ENCODE measurements at regions not wholly inside any gene's neighbourhood (a gene's known extent, or its start where the extent isn't known, plus 50 kb on each side); places are given as distances from the start of the nearest gene placed in this dataset.

DNA sequence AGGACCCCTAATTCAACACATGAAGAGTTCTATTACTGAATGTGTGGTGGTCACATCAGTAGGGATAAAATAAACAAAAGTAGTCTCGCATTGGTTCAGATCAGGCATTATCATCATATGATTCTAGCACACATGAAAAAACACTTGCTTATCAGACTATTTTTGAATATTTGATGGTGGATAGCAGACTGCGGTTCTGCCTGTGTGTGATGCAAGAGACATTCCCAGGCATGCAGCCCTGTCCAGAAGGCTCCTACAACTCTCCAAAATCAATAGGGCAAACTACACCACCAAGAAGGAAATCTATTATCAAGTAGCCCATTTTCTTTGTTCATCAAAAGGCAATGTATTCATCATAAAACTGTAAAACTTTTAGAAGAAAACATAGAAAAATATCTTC, 304.7 kb downstream of the DUSP10 start:
- TF ChIP-seq POLR2A (IDR thresholded peaks at IDR 0.05), result no peak
- TF ChIP-seq, protein P1, sequence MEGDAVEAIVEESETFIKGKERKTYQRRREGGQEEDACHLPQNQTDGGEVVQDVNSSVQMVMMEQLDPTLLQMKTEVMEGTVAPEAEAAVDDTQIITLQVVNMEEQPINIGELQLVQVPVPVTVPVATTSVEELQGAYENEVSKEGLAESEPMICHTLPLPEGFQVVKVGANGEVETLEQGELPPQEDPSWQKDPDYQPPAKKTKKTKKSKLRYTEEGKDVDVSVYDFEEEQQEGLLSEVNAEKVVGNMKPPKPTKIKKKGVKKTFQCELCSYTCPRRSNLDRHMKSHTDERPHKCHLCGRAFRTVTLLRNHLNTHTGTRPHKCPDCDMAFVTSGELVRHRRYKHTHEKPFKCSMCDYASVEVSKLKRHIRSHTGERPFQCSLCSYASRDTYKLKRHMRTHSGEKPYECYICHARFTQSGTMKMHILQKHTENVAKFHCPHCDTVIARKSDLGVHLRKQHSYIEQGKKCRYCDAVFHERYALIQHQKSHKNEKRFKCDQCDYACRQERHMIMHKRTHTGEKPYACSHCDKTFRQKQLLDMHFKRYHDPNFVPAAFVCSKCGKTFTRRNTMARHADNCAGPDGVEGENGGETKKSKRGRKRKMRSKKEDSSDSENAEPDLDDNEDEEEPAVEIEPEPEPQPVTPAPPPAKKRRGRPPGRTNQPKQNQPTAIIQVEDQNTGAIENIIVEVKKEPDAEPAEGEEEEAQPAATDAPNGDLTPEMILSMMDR (IDR thresholded peaks at IDR 0.05), result no peak

Measured in thyroid gland (tissue), 4 donors.